GM13976 (cell line): ENCODE measurements at regions not wholly inside any gene's neighbourhood (a gene's known extent, or its start where the extent isn't known, plus 50 kb on each side); places are given as distances from the start of the nearest gene placed in this dataset.

ENCODE experiments used
- DNase-seq: peaks from one replicate; pipeline ENCODE4 v3.0.0; 2012; ENCODE audit warnings: low spot score
- CTCF ChIP-seq: IDR thresholded peaks from 2 replicates; pipeline ENCODE4 v1.5.1; 2012; ENCODE audit warnings: borderline replicate concordance, mild to moderate bottlenecking; ENCODE audit not compliant: insufficient read depth; ENCODE audit errors: extremely low read depth, missing control alignments, control extremely low read depth
- in situ Hi-C: fragments of 300-500 bp; cut with MboI; formaldehyde crosslinking; loops from one replicate; pipeline ENCODE4 v1.12.0; 2022; ENCODE audit warnings: low sequenced_read_pairs, mixed read lengths, inconsistent platforms; ENCODE audit not compliant: unreplicated experiment

GRCh38 chr2:128506534-128506933, 187.9 kb upstream of the HS6ST1 start:
- in situ Hi-C loops, result no loop called here
- TF ChIP-seq CTCF, result no peak
- no peak for DNase-seq

GRCh38 chr2:128510701-128511397, 192.2 kb upstream of the HS6ST1 start:
- TF ChIP-seq CTCF, result no peak
- DNase-seq, result no peak
- in situ Hi-C loops, result no loop called here

- no peak for DNase-seq
- TF ChIP-seq CTCF, result no peak
- in situ Hi-C loops, result no loop called here
Measured at GRCh38 chr2:128511731-128512378, 193.2 kb upstream of the HS6ST1 start.

GRCh38 chr2:128512379-128513115, 193.9 kb upstream of the HS6ST1 start:
- in situ Hi-C loops, result no loop called here
- DNase-seq, result no peak
- no peak for TF ChIP-seq CTCF

- DNase-seq, result peak; percentile 13
- in situ Hi-C loops, result no loop called here
- TF ChIP-seq CTCF, result no peak
Measured at GRCh38 chr2:128513116-128513960, 194.7 kb upstream of the HS6ST1 start.

- DNase-seq, result no peak
- in situ Hi-C loops, result no loop called here
- no peak for TF ChIP-seq CTCF
Measured at GRCh38 chr2:128513961-128514283, 195.3 kb upstream of the HS6ST1 start.
